ENCODE measurements at regions not wholly inside any gene's neighbourhood (a gene's known extent, or its start where the extent isn't known, plus 50 kb on each side); places are given as distances from the start of the nearest gene placed in this dataset.
"Not testable (repeated sequence)": the region's sequence is repeated elsewhere in the genome, so short reads cannot be mapped to it uniquely, and the experiment has no call there.

DNA sequence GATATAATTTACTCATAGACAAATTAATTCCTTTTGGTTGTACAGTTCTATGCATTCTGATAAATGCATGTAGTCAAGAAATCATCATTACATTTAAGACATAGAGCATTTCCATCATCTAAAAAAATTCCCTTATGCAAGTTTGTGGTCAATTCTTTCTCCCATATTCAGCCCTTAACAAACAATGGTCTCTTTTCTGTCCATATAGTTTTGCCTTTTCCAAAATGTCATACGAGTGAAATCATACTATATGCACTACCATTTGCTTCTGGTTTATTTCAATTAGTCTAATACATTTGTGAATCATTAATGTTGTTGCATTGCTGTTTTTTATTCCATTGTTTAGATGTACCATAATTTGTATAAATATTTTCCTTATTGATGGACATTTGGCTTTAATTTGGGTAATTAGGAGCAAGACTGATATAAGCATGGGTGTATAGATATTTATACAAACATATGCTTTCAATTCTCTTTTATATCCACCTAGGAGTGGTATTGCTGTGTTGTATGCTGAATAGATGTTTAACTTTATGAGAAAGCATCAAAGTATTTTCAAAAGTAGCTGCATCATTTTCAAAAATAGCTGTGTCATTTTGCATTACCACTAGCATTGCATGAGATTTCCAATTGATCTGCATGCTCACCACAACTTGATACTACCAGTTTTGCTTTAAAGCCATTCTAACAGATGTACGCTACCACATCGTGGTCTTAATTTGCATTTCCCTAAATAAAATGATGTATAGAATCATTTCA lies 397.0 kb upstream of the ADAMTS5 start:
- no peak for DNase-seq

- DNase-seq, result no peak
These were observed 395.4 kb upstream of the ADAMTS5 start for GRCh38 chr21:27362249-27362648.

DNA sequence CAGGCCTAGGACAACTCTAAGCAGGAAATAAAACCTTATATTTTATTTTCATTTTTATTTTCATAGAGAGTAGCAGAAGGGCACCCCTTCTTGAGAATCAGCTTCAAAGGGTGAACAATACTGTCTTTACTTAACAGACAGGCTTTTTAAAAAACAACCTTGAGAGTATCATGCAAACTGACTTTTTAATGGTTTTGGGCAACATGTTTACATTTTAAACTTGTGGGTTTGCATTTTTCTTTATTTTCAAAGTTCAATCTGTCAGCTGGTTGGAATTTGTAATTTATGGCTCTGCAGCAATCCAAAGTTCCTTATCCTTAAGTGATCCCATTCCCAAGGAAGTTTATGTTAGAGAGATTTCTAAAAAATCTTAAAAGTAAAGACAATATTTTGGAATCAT lies 392.3 kb upstream of the ADAMTS5 start:
- DNase-seq, result no peak

- no peak for DNase-seq
These were observed 386.0 kb upstream of the ADAMTS5 start for GRCh38 chr21:27352885-27353284.

GRCh38 chr21:27346041-27346448 lies 379.2 kb upstream of the ADAMTS5 start:
- no peak for DNase-seq

- DNase-seq, result no peak
These were observed 373.0 kb upstream of the ADAMTS5 start for GRCh38 chr21:27339902-27340301.

- not testable (repeated sequence) for DNase-seq
These were observed 371.1 kb upstream of the ADAMTS5 start for GRCh38 chr21:27338007-27338406.

DNA sequence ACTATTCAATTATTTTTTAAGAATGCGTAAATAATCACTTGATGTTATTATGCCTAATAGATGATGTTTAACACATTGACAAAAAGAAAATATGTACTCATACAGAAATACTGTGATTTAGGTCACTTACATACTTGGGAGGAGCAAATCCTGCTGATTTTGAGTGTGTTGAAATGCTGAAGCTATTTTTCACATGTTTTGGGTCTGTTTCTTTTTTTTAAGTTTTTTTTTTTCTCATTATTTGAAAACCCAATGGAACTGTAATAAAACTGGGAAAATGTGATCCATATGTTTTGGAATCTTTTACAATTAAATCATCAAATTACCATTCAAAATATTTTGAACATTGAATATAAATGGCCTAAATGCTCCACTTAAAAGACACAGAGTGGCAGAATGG lies 366.2 kb upstream of the ADAMTS5 start:
- DNase-seq, result no peak

GRCh38 chr21:27329255-27329851 lies 362.5 kb upstream of the ADAMTS5 start:
- no peak for DNase-seq

DNA sequence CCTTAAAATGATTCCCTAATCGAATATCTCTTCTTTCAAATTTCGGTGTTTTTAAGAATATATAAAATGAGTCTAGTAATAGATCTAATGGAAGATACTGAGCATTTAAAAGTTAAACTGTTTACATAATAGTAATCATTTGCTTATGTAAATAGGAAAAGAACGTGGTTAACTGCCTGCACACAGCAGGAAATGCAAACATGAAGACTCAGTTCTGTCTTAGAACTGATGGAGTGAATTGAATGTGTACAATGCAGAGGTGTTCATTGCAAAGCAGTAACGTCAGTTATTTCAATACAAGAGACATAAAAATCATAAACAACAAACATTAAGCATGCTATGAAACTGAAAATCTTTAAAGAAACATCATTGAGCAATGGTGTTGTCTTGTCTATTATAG lies 359.4 kb upstream of the ADAMTS5 start:
- DNase-seq, result no peak

DNA sequence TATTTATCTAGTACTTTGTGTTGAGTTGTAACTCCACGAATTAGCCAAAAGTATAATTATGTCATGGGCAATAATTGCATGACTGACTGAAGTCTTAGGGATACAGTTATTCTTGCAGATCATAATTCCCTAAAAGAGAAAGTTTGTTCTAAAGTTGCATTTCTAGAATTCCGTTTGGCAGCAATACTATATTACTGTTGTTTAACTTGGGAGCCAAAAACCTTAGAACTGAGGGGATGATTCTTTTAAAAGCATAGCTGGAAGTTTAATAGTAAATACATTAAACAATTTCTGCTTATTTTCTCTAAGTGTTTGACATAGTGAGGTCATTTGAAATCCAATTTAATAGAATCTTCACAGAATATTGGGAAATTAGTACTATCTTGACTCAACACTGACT lies 356.4 kb upstream of the ADAMTS5 start:
- no peak for DNase-seq

GRCh38 chr21:27321791-27322190 lies 354.9 kb upstream of the ADAMTS5 start:
- no peak for DNase-seq

DNA sequence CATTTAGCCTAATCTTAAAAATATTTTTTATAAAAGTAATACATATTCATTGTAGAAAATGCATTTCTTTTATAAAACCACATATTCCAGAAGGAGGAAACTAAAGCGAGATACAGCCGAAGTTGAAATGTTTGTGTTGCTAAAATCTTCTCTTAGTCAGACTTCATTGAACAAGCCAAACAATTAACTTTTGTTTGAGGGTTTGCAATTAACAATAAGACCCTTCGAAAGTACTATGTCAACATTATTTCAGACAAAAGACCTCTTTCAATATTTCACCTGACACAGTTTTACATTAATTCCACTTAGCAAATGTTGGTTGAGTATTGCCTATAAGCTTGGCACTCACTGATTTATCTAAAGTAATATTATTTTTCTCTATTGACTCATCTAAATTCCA lies 354.0 kb upstream of the ADAMTS5 start:
- DNase-seq, result no peak

DNA sequence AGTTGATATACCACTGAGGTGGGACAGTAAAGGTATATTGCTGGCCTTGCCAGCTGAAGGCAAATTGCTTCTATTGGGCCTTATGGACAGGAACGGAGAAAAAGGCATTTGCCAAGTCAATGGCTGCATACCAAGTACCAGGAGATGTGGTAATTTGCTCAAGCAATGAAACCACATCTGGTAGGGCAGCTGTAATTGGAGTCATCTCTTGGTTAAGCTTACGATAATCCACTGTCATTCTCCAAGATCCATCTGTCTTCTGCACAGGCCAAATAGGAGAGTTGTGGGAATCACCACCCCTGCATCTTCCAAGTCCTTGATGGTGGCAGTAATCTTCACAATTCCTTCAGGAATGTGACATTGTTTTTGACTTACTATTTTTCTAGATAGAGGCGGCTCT lies 350.7 kb upstream of the ADAMTS5 start:
- not testable (repeated sequence) for DNase-seq

- DNase-seq, result no peak
These were observed 348.5 kb upstream of the ADAMTS5 start for GRCh38 chr21:27315373-27315772.

- DNase-seq, result no peak
These were observed 347.2 kb upstream of the ADAMTS5 start for GRCh38 chr21:27314131-27314530.

DNA sequence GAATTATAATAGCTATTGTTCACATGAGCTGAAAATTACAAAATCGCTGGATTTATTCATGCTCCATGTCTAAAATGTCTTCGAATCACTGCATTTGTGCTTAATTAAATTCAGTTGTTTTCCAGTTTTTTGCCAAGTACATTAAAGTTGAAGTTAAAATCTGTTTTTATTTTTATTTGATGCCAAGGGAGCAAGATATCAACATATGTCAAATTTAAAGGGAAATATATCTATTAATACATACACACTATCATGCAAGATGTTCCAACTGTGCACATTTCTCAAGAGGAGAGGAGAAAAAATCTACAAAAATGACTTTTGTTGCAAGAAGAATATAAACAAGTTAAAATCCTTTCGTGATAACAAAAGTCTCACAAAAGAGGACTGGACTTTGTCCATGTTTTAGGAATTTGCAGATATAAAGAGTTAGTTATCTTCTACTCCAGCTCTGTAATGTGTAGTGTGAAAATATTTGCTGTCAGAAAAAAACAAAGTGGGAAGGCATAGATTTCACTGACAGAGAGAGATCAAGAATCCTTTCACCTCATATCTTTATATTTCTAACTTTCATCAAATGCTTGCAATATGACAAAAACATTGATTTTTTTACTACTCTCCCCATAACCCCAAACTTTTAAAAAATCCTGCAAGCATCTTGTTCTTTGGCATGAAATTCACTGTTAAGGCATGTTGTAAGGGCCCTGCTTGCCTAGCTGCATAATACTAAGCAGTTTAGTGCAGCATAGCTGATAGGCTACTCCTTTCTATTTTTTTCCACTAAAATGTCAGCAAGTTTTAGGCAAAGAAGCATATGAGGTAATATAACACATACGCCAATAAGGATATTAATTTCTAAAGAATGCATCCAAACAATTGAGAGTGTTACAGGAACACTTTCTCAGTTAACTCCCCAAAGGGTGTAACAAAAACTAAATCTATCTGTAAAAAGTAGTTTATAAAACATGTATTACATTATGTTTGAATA lies 340.2 kb upstream of the ADAMTS5 start:
- no peak for DNase-seq

DNA sequence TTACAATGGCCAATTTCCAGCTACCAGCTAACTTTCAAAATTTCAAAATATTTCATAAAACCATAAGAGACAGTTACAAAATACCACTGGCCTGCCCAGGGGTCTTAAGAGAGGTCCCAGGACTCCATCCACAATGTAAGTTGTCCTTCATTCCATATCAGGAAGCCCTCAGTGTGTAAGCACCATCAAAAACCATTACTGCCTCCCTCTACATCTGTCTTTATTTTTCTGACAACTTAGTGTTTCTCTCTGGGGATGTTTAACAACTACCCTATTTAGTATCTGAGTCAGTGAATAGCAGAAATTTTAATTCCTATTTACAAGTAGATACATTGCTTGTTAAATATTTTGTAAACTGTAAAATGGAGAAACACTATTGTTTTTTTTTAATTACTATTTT lies 339.3 kb upstream of the ADAMTS5 start:
- DNase-seq, result no peak

DNA sequence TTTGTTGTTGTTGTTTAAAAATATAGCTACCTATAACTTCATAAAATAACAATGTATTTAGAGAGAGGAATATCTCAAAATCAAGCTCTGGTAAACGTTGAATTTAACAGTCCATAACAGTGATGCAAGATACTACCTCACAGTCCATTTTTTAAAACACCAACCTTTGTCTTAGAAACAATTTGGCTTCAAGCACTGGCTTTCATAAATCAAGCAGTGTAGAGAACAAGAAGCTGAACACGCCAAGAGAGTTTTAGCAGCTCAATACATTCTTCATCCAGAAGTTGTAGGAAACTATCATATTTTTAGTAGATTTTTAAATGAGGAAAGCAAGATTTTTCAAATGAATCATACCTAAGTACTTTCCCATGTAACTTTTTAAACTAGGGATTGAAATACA lies 334.3 kb upstream of the ADAMTS5 start:
- no peak for DNase-seq

GRCh38 chr21:27300770-27301169 lies 333.9 kb upstream of the ADAMTS5 start:
- no peak for DNase-seq

GRCh38 chr21:27298465-27298864 lies 331.6 kb upstream of the ADAMTS5 start:
- no peak for DNase-seq

DNA sequence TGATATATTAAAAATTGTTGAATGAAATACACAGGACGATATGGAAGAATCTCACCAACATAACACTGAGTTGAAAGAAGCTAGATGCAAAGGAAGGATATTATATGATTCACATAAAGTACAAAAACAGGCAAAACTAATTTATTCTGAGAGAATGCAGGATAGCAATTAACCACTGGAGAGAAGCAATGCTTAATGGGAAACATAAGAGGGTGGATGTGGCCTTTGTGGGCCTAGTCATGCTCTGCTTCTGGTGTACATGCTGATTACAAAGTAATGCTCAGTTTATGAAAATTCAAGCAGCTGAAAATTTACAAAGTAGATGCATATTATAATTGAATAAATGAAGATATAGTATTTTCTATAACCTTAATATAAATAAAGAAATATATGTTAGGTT lies 326.4 kb upstream of the ADAMTS5 start:
- DNase-seq, result no peak
